ENCODE measurements at regions not wholly inside any gene's neighbourhood (a gene's known extent, or its start where the extent isn't known, plus 50 kb on each side); places are given as distances from the start of the nearest gene placed in this dataset.

- TF ChIP-seq CTCF (IDR thresholded peaks at IDR 0.05; ENCODE audit: extremely low read depth in 1 of 2, insufficient read depth in 1 of 2, low read depth in 1 of 2, low read length in 2 of 2) (no peak), POLR2AphosphoS5 (IDR thresholded peaks at IDR 0.05; ENCODE audit: insufficient read depth, low read depth, low read length) (no peak), MYC (IDR thresholded peaks at IDR 0.05; ENCODE audit: low read depth, low read length) (no peak), MAX (IDR thresholded peaks at IDR 0.05; ENCODE audit: insufficient read depth, insufficient read length) (no peak), FOS (IDR thresholded peaks at IDR 0.05; ENCODE audit: borderline replicate concordance, insufficient read depth, low read length) (no peak), JUN (IDR thresholded peaks at IDR 0.05; ENCODE audit: borderline replicate concordance, insufficient read depth, insufficient read length, low read depth) (no peak), EZH2 (IDR thresholded peaks at IDR 0.05; ENCODE audit: borderline replicate concordance, low read depth, low read length, severe bottlenecking) (no peak)
Observed at GRCh38 chr20:39249798-39250197, 287.7 kb downstream of the DHX35 start.
